GM21619 (cell line): ENCODE measurements at regions not wholly inside any gene's neighbourhood (a gene's known extent, or its start where the extent isn't known, plus 50 kb on each side); places are given as distances from the start of the nearest gene placed in this dataset.

Experiments used
- ATAC-seq: cut with Tn5 transposase; IDR thresholded peaks from one replicate; pipeline ENCODE4 v1.9.1; 2021; ENCODE audit not compliant: unreplicated experiment

GRCh38 chr17:36813357-36813756 is 123.9 kb upstream of the LHX1 start:
- ATAC-seq = no peak

GRCh38 chr17:36813957-36814563 is 123.2 kb upstream of the LHX1 start:
- ATAC-seq = no peak

GRCh38 chr17:36814958-36815357 is 122.3 kb upstream of the LHX1 start:
- ATAC-seq = no peak

GRCh38 chr17:36816214-36816906 is 120.9 kb upstream of the LHX1 start:
- no peak for ATAC-seq

GRCh38 chr17:36816907-36817288 is 120.4 kb upstream of the LHX1 start:
- no peak for ATAC-seq

- ATAC-seq = no peak
These were observed 119.7 kb upstream of the LHX1 start for GRCh38 chr17:36817483-36818048.

GRCh38 chr17:36818134-36818825 is 119.0 kb upstream of the LHX1 start:
- no peak for ATAC-seq

- ATAC-seq = no peak
These were observed 113.2 kb upstream of the LHX1 start for GRCh38 chr17:36823850-36824677.

- no peak for ATAC-seq
These were observed 112.6 kb upstream of the LHX1 start for GRCh38 chr17:36824678-36825101.

- no peak for ATAC-seq
These were observed 112.2 kb upstream of the LHX1 start for GRCh38 chr17:36825113-36825512.

GRCh38 chr17:36825521-36825920 is 111.8 kb upstream of the LHX1 start:
- ATAC-seq = no peak

GRCh38 chr17:36825951-36826350 is 111.3 kb upstream of the LHX1 start:
- no peak for ATAC-seq

GRCh38 chr17:36827081-36827480 is 110.2 kb upstream of the LHX1 start:
- no peak for ATAC-seq

GRCh38 chr17:36829676-36830075 is 107.6 kb upstream of the LHX1 start:
- no peak for ATAC-seq

GRCh38 chr17:36833279-36833678 is 104.0 kb upstream of the LHX1 start:
- no peak for ATAC-seq

GRCh38 chr17:36835036-36835435 is 102.2 kb upstream of the LHX1 start:
- no peak for ATAC-seq

- ATAC-seq = no peak
These were observed 99.9 kb upstream of the LHX1 start for GRCh38 chr17:36837195-36837938.

- no peak for ATAC-seq
These were observed 99.4 kb upstream of the LHX1 start for GRCh38 chr17:36837939-36838272.

GRCh38 chr17:36839256-36839655 is 98.0 kb upstream of the LHX1 start:
- no peak for ATAC-seq

GRCh38 chr17:36840796-36841195 is 96.5 kb upstream of the LHX1 start:
- ATAC-seq = no peak
